Lower lobe of right lung (tissue), 2 donors: ENCODE measurements at regions not wholly inside any gene's neighbourhood (a gene's known extent, or its start where the extent isn't known, plus 50 kb on each side); places are given as distances from the start of the nearest gene placed in this dataset.

Source experiments
- ATAC-seq, 2 donors: fragments of 200-7000 bp; cut with Tn5 transposase; one replicate each; pipeline ENCODE4 v1.9.1; 2020 to 2022; ENCODE audit warnings: mild to moderate bottlenecking in 2 of 2, moderate library complexity in 2 of 2
- DNase-seq: peaks from one replicate; pipeline ENCODE4 v3.0.0-alpha.2; 2020
- H3K27ac ChIP-seq: fragments of 200-600 bp; one replicate; pipeline ENCODE4 v1.8.0; 2022
- H3K27me3 ChIP-seq: fragments of 200-600 bp; one replicate; pipeline ENCODE4 v1.8.0; 2022; ENCODE audit warnings: low read depth
- H3K36me3 ChIP-seq: fragments of 200-600 bp; one replicate; pipeline ENCODE4 v1.8.0; 2022; ENCODE audit warnings: mild to moderate bottlenecking
- H3K4me1 ChIP-seq: fragments of 200-600 bp; one replicate; pipeline ENCODE4 v1.8.0; 2022
- H3K4me3 ChIP-seq: fragments of 200-600 bp; one replicate; pipeline ENCODE4 v1.8.0; 2022; ENCODE audit warnings: mild to moderate bottlenecking
- H3K9me3 ChIP-seq: fragments of 200-600 bp; one replicate; pipeline ENCODE4 v1.8.0; 2022
- CTCF ChIP-seq: fragments of 200-600 bp; IDR thresholded peaks from one replicate; pipeline ENCODE4 v1.8.0; 2022; ENCODE audit warnings: antibody characterized with exemption, mild to moderate bottlenecking
- intact Hi-C: fragments of 100-400 bp; cut with DNase I; formaldehyde crosslinking; loops from one replicate; pipeline ENCODE4 v1.11.0; 2022
- donor health status: DM: no; HTN: yes; CAD: no; lungs with severe emphysema.

DNA sequence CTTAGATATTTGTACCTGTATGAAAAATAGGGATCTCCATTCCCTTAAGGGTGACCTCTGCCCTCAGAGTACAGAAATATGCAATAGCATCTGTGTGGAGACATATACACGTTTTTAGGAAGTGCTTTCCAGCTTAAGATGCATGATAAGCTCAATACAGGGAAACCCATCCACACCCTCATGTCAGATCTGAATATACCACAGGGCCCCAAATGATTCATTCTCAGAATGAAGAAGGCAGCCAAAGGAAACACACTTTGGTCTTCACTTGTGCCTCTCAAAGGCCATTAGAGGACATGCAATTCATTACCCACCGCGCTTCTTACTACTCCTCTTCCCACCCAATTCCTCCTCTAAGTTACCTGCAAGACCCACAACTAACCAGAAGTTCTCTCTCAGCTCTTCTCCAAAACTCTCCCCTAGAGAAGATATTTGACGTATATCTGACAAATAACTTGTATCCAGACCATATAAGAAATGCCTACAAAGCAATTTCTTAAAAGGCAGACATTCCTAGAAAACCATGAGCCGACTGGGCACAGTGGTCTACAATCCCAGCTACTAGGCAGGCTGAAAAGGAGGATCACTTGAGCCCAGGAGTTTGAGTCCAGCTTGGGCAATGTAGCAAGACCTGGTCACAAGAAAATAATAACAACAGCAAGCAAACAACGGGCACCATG lies 103.0 kb downstream of the OAT start:
- ATAC-seq (no peak), DNase-seq (no peak)
- no peak overlapping the region for H3K4me3 ChIP-seq
- no peaks in the 10 kb centered on the region for H3K27me3 ChIP-seq
- no peaks in the 10 kb centered on the region for H3K4me1 ChIP-seq
- intact Hi-C loops, result no loop called here
- H3K36me3 ChIP-seq, result no peaks in the 10 kb centered on the region
- no peak for TF ChIP-seq CTCF
- H3K27ac ChIP-seq, result no peak overlapping the region
- H3K9me3 ChIP-seq, result no peaks in the 10 kb centered on the region

DNA sequence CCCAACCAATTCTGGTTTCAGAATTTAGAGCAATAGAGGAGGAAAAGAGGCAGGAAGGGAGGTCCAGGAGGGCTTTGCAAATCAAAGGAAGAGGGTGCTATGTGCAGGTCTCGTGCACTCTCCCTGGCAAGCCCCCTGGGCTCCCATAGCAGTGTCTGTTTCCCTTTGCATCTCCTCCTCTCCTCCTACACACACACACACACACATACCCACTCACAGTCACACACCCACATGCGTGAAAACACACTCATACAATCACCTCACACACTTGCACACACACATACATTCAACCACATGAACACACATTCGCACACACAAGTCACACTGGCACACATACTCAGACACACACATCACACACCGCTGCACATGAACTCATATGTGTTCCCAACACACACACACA lies 105.3 kb downstream of the OAT start:
- Histone ChIP-seq H3K9me3 (no peaks in the 10 kb centered on the region), H3K36me3 (no peaks in the 10 kb centered on the region), H3K4me3 (no peak overlapping the region), H3K27me3 (no peaks in the 10 kb centered on the region), H3K27ac (no peak overlapping the region), H3K4me1 (no peaks in the 10 kb centered on the region)
- ATAC-seq, result no peak
- TF ChIP-seq CTCF, result no peak
- intact Hi-C loops, result no loop called here
- DNase-seq, result no peak

GRCh38 chr10:124308811-124309210 lies 109.9 kb downstream of the OAT start:
- ATAC-seq (no peak), DNase-seq (no peak)
- Histone ChIP-seq H3K4me3 (no peak overlapping the region), H3K27me3 (no peaks in the 10 kb centered on the region), H3K9me3 (no peaks in the 10 kb centered on the region), H3K4me1 (no peaks in the 10 kb centered on the region), H3K36me3 (no peaks in the 10 kb centered on the region), H3K27ac (no peak overlapping the region)
- intact Hi-C loops, result no loop called here
- no peak for TF ChIP-seq CTCF

GRCh38 chr10:124308056-124308645 lies 110.6 kb downstream of the OAT start:
- DNase-seq (no peak), ATAC-seq (no peak)
- H3K4me1 ChIP-seq, result no peaks in the 10 kb centered on the region
- no peak overlapping the region for H3K27ac ChIP-seq
- H3K4me3 ChIP-seq, result no peak overlapping the region
- no peaks in the 10 kb centered on the region for H3K36me3 ChIP-seq
- H3K9me3 ChIP-seq, result no peaks in the 10 kb centered on the region
- no peaks in the 10 kb centered on the region for H3K27me3 ChIP-seq
- TF ChIP-seq CTCF, result no peak
- intact Hi-C loops, result no loop called here

DNA sequence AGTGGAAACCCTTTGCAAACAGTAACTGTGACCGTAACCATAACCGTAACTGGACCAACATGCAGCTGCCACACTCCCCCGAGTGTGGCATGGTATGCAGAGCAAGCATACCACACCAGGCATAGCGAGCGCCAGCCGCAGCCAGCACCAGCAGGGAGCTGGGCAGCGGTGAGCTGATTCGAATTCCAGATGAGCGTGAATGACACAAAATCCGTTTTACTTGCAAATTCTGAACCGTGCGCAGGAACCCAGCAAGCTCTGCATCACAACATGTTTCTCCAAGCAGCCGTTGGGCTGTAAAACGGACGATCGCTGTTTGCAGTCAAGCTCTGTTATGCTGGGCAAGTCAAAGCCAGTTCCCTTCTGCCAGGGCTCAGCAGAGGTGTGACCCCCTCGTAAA lies 111.1 kb downstream of the OAT start:
- intact Hi-C loops, result no loop called here
- Histone ChIP-seq H3K36me3 (no peaks in the 10 kb centered on the region), H3K4me3 (no peak overlapping the region), H3K27ac (no peak overlapping the region), H3K9me3 (no peaks in the 10 kb centered on the region), H3K27me3 (no peaks in the 10 kb centered on the region), H3K4me1 (no peaks in the 10 kb centered on the region)
- ATAC-seq (no peak), DNase-seq (no peak)
- TF ChIP-seq CTCF, result no peak
